ENCODE measurements at regions not wholly inside any gene's neighbourhood (a gene's known extent, or its start where the extent isn't known, plus 50 kb on each side); places are given as distances from the start of the nearest gene placed in this dataset.

GRCh38 chr13:105513448-105513847 lies 1022.0 kb downstream of the EFNB2 start:
- no peak for DNase-seq
- H3K27me3 ChIP-seq, result no peaks in the 10 kb centered on the region
- H3K4me1 ChIP-seq, result no peaks in the 10 kb centered on the region
- no peak overlapping the region for H3K4me3 ChIP-seq
- no peaks in the 10 kb centered on the region for H3K36me3 ChIP-seq (ENCODE audit: low read depth, missing control alignments)
- TF ChIP-seq POLR2A (IDR thresholded peaks at IDR 0.05) (no peak), CTCF (IDR thresholded peaks at IDR 0.05) (no peak)
- intact Hi-C loops (cut with DNase I; ENCODE audit: low total_unique reads), result no loop called here
- H3K27ac ChIP-seq, result no peak overlapping the region
- 89% methylated on average over 2 of the region's 2 CpGs for WGBS, 2 donors
- no peaks in the 10 kb centered on the region for H3K9me3 ChIP-seq

- no peak for TF ChIP-seq CTCF (IDR thresholded peaks at IDR 0.05)
- TF ChIP-seq POLR2A (IDR thresholded peaks at IDR 0.05), result no peak
- Histone ChIP-seq H3K27me3 (no peaks in the 10 kb centered on the region), H3K36me3 (ENCODE audit: low read depth, missing control alignments) (no peaks in the 10 kb centered on the region), H3K9me3 (no peaks in the 10 kb centered on the region), H3K4me3 (no peak overlapping the region), H3K27ac (no peak overlapping the region), H3K4me1 (no peaks in the 10 kb centered on the region)
- DNase-seq, result no peak
- WGBS, 2 donors, result 40 to 49% methylated on average over 7 of the region's 7 CpGs
- intact Hi-C loops (cut with DNase I; ENCODE audit: low total_unique reads), result no loop called here
Observed at GRCh38 chr13:105509981-105510762, 1025.3 kb downstream of the EFNB2 start.

GRCh38 chr13:105506463-105506862 lies 1029.0 kb downstream of the EFNB2 start:
- Histone ChIP-seq H3K4me3 (no peak overlapping the region), H3K9me3 (no peaks in the 10 kb centered on the region), H3K27ac (no peak overlapping the region), H3K4me1 (no peaks in the 10 kb centered on the region), H3K27me3 (no peaks in the 10 kb centered on the region), H3K36me3 (ENCODE audit: low read depth, missing control alignments) (no peaks in the 10 kb centered on the region)
- 61 to 69% methylated on average over 9 of the region's 9 CpGs for WGBS, 2 donors
- TF ChIP-seq POLR2A (IDR thresholded peaks at IDR 0.05) (no peak), CTCF (IDR thresholded peaks at IDR 0.05) (no peak)
- intact Hi-C loops (cut with DNase I; ENCODE audit: low total_unique reads), result no loop called here
- DNase-seq, result no peak

- Histone ChIP-seq H3K4me1 (no peaks in the 10 kb centered on the region), H3K27ac (no peak overlapping the region), H3K9me3 (no peaks in the 10 kb centered on the region), H3K27me3 (no peaks in the 10 kb centered on the region), H3K36me3 (ENCODE audit: low read depth, missing control alignments) (no peaks in the 10 kb centered on the region), H3K4me3 (no peak overlapping the region)
- DNase-seq, result no peak
- intact Hi-C loops (cut with DNase I; ENCODE audit: low total_unique reads), result no loop called here
- 55 to 68% methylated on average over 5 of the region's 5 CpGs for WGBS, 2 donors
- TF ChIP-seq CTCF (IDR thresholded peaks at IDR 0.05) (no peak), POLR2A (IDR thresholded peaks at IDR 0.05) (no peak)
Observed at GRCh38 chr13:105502193-105502592, 1033.3 kb downstream of the EFNB2 start.

- H3K9me3 ChIP-seq, result no peaks in the 10 kb centered on the region
- no peaks in the 10 kb centered on the region for H3K36me3 ChIP-seq (ENCODE audit: low read depth, missing control alignments)
- H3K27me3 ChIP-seq, result no peaks in the 10 kb centered on the region
- no peak for DNase-seq
- no peak overlapping the region for H3K4me3 ChIP-seq
- no peaks in the 10 kb centered on the region for H3K4me1 ChIP-seq
- WGBS, 2 donors, result 77 to 82% methylated on average over 3 of the region's 3 CpGs
- TF ChIP-seq POLR2A (IDR thresholded peaks at IDR 0.05) (no peak), CTCF (IDR thresholded peaks at IDR 0.05) (no peak)
- H3K27ac ChIP-seq, result no peak overlapping the region
- intact Hi-C loops (cut with DNase I; ENCODE audit: low total_unique reads), result no loop called here
Observed at GRCh38 chr13:105497597-105497996, 1037.9 kb downstream of the EFNB2 start.
